ENCODE measurements at regions not wholly inside any gene's neighbourhood (a gene's known extent, or its start where the extent isn't known, plus 50 kb on each side); places are given as distances from the start of the nearest gene placed in this dataset.

GRCh38 chr20:56870271-56870670 is 241.2 kb downstream of the TFAP2C start:
- no peak for DNase-seq (ENCODE audit: low read depth, low spot score)
- no peak overlapping the region for H3K9ac ChIP-seq (ENCODE audit: low read length)
- ATAC-seq, result no peak
- H3K4me3 ChIP-seq (replicated peaks in 1 of 2; ENCODE audit: low read depth in 1 of 2, low read length in 2 of 2), result no peak overlapping the region
- no peaks in the 10 kb centered on the region for H3K79me2 ChIP-seq (ENCODE audit: insufficient read depth, low read length)
- no peak overlapping the region for H3K4me2 ChIP-seq (ENCODE audit: low read length)
- ChIA-PET POLR2A (no interaction called here), RAD21 (ENCODE audit: low non-redundant PET in 1 of 2, low total read pairs in 2 of 2, uncharacterized antibody in 2 of 2, unreplicated experiment in 2 of 2) (no interaction called here), CTCF (no interaction called here)
- intact Hi-C loops (cut with micrococcal nuclease), result no loop called here
- H4K20me1 ChIP-seq (ENCODE audit: insufficient read depth), result no peaks in the 10 kb centered on the region
- no peaks in the 10 kb centered on the region for H3K9me2 ChIP-seq (ENCODE audit: insufficient read depth)
- no peaks in the 10 kb centered on the region for H3K9me3 ChIP-seq (ENCODE audit: control insufficient read depth in 1 of 2, insufficient read depth in 1 of 2, low read depth in 1 of 2, low read length in 2 of 2)
- no TSS peak for BruUV-seq (replicated peaks)
- H3K4me1 ChIP-seq (ENCODE audit: control insufficient read depth in 1 of 2, insufficient read depth in 2 of 2, low read length in 2 of 2), result peaks cover 0 to 6% of the 10 kb centered on the region in 2 experiments; a peak in 1 of 4 replicates
- TF ChIP-seq, protein P1, sequence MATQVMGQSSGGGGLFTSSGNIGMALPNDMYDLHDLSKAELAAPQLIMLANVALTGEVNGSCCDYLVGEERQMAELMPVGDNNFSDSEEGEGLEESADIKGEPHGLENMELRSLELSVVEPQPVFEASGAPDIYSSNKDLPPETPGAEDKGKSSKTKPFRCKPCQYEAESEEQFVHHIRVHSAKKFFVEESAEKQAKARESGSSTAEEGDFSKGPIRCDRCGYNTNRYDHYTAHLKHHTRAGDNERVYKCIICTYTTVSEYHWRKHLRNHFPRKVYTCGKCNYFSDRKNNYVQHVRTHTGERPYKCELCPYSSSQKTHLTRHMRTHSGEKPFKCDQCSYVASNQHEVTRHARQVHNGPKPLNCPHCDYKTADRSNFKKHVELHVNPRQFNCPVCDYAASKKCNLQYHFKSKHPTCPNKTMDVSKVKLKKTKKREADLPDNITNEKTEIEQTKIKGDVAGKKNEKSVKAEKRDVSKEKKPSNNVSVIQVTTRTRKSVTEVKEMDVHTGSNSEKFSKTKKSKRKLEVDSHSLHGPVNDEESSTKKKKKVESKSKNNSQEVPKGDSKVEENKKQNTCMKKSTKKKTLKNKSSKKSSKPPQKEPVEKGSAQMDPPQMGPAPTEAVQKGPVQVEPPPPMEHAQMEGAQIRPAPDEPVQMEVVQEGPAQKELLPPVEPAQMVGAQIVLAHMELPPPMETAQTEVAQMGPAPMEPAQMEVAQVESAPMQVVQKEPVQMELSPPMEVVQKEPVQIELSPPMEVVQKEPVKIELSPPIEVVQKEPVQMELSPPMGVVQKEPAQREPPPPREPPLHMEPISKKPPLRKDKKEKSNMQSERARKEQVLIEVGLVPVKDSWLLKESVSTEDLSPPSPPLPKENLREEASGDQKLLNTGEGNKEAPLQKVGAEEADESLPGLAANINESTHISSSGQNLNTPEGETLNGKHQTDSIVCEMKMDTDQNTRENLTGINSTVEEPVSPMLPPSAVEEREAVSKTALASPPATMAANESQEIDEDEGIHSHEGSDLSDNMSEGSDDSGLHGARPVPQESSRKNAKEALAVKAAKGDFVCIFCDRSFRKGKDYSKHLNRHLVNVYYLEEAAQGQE (IDR thresholded peaks at IDR 0.05; ENCODE audit: low read depth), result no peak
- TF ChIP-seq TCF7L2 (IDR thresholded peaks at IDR 0.05; ENCODE audit: borderline replicate concordance, extremely low read depth, insufficient read depth, insufficient read length) (no peak), ZNF274 (IDR thresholded peaks at IDR 0.05; ENCODE audit: low read depth, low read length) (no peak), ATF3 (IDR thresholded peaks at IDR 0.05) (no peak), FOSL1 (IDR thresholded peaks at IDR 0.05; ENCODE audit: low read depth) (no peak), CTCF (IDR thresholded peaks at IDR 0.05 in 2 of 3, conservative IDR thresholded peaks at IDR 0.05 in 1 of 3; ENCODE audit: borderline replicate concordance in 1 of 3, insufficient read depth in 1 of 3, low read depth in 2 of 3, low read length in 2 of 3) (no peak), YY1 (IDR thresholded peaks at IDR 0.05; ENCODE audit: extremely low read depth, insufficient replicate concordance, low read depth, low read length) (no peak), POLR2AphosphoS5 (IDR thresholded peaks at IDR 0.05; ENCODE audit: low read depth, low read length) (no peak), SP1 (IDR thresholded peaks at IDR 0.05; ENCODE audit: low read depth) (no peak), EGR1 (IDR thresholded peaks at IDR 0.05; ENCODE audit: low read depth) (no peak), POLR2A (IDR thresholded peaks at IDR 0.05; ENCODE audit: borderline replicate concordance, extremely low read depth, insufficient read depth, insufficient read length) (no peak), RAD21 (IDR thresholded peaks at IDR 0.05; ENCODE audit: low read depth) (no peak), SRF (IDR thresholded peaks at IDR 0.05; ENCODE audit: low read depth) (no peak), ZFX (IDR thresholded peaks at IDR 0.05) (no peak), ELF1 (IDR thresholded peaks at IDR 0.05; ENCODE audit: borderline replicate concordance, low read depth) (no peak)
- TF ChIP-seq, protein P2, sequence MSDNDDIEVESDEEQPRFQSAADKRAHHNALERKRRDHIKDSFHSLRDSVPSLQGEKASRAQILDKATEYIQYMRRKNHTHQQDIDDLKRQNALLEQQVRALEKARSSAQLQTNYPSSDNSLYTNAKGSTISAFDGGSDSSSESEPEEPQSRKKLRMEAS (IDR thresholded peaks at IDR 0.05), result no peak
- no peak overlapping the region for H3K27ac ChIP-seq (ENCODE audit: low read depth, low read length)
- no peaks in the 10 kb centered on the region for H3K36me3 ChIP-seq (ENCODE audit: control insufficient read depth in 1 of 2, insufficient read depth in 2 of 2, low read length in 2 of 2)
- H2AFZ ChIP-seq (ENCODE audit: low read depth, low read length, poor library complexity, severe bottlenecking), result no peak overlapping the region
- H3K27me3 ChIP-seq (ENCODE audit: insufficient read depth, low read length), result no peaks in the 10 kb centered on the region; the same call in 1 of the 2 replicates
